Stimulated activated CD4-positive, alpha-beta T cell treated with anti-CD3 and anti-CD28 coated beads, Interleukin-4, amount 100 ng/mL, for 48 hours (primary cell): ENCODE measurements at regions not wholly inside any gene's neighbourhood (a gene's known extent, or its start where the extent isn't known, plus 50 kb on each side); places are given as distances from the start of the nearest gene placed in this dataset.

Source experiments
- DNase-seq, 2 donors: peaks; one replicate each; pipeline ENCODE4 v3.0.0-alpha.2; 2020; ENCODE audit warnings: low read depth in 2 of 2

GRCh38 chr13:91158017-91158395 lies 189.5 kb upstream of the MIR17HG start:
- DNase-seq: no peak

- DNase-seq: no peak
Observed at GRCh38 chr13:91162180-91162579, 185.3 kb upstream of the MIR17HG start.

GRCh38 chr13:91162589-91162988 lies 184.9 kb upstream of the MIR17HG start:
- no peak for DNase-seq

GRCh38 chr13:91165758-91166157 lies 181.7 kb upstream of the MIR17HG start:
- DNase-seq: no peak

GRCh38 chr13:91166714-91167511 lies 180.6 kb upstream of the MIR17HG start:
- DNase-seq: no peak

GRCh38 chr13:91167706-91168385 lies 179.6 kb upstream of the MIR17HG start:
- DNase-seq: no peak

- no peak for DNase-seq
Observed at GRCh38 chr13:91168386-91168711, 179.1 kb upstream of the MIR17HG start.

GRCh38 chr13:91169321-91170050 lies 178.0 kb upstream of the MIR17HG start:
- DNase-seq: no peak

GRCh38 chr13:91172160-91172559 lies 175.3 kb upstream of the MIR17HG start:
- DNase-seq: no peak

GRCh38 chr13:91174886-91175501 lies 172.5 kb upstream of the MIR17HG start:
- no peak for DNase-seq

GRCh38 chr13:91178099-91178498 lies 169.4 kb upstream of the MIR17HG start:
- DNase-seq: no peak

GRCh38 chr13:91181892-91182291 lies 165.6 kb upstream of the MIR17HG start:
- no peak for DNase-seq

- no peak for DNase-seq
Observed at GRCh38 chr13:91184244-91184926, 163.1 kb upstream of the MIR17HG start.

- DNase-seq: no peak
Observed at GRCh38 chr13:91185294-91185863, 162.1 kb upstream of the MIR17HG start.

GRCh38 chr13:91187522-91187921 lies 160.0 kb upstream of the MIR17HG start:
- DNase-seq: no peak

- no peak for DNase-seq
Observed at GRCh38 chr13:91189506-91189905, 158.0 kb upstream of the MIR17HG start.

- DNase-seq: no peak
Observed at GRCh38 chr13:91193358-91193757, 154.1 kb upstream of the MIR17HG start.

GRCh38 chr13:91195789-91196188 lies 151.7 kb upstream of the MIR17HG start:
- DNase-seq: no peak

- no peak for DNase-seq
Observed at GRCh38 chr13:91196958-91197357, 150.5 kb upstream of the MIR17HG start.

- no peak for DNase-seq
Observed at GRCh38 chr13:91199866-91200265, 147.6 kb upstream of the MIR17HG start.

- DNase-seq: no peak
Observed at GRCh38 chr13:91200486-91200885, 147.0 kb upstream of the MIR17HG start.
